GM18498 (cell line): ENCODE measurements at regions not wholly inside any gene's neighbourhood (a gene's known extent, or its start where the extent isn't known, plus 50 kb on each side); places are given as distances from the start of the nearest gene placed in this dataset.

Source experiments
- ATAC-seq: cut with Tn5 transposase; IDR thresholded peaks from one replicate; pipeline ENCODE4 v1.9.1; 2021; ENCODE audit warnings: mild to moderate bottlenecking, moderate library complexity; ENCODE audit not compliant: unreplicated experiment

DNA sequence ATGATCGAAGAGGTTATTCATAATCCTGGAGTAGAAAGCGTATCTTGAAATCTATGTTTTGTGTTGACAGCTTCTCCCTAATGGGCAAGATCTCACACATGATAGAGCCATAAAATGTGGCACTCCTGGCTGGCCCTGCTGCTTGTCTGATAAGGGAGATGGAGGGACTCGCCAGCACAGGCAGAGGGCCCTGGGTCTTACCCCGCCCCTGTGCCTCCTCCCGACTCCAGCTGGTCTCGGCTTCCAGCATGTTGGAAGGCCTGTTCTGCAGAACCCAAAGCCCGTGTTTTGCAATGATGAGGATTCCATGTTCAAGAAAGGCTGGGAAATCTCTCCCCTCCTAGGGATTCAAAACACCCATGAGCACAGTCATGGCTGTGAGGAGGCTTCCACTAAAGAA is 106.7 kb upstream of the SDK2 start:
- ATAC-seq = no peak

GRCh38 chr17:73753751-73754496 is 109.7 kb upstream of the SDK2 start:
- ATAC-seq = no peak

DNA sequence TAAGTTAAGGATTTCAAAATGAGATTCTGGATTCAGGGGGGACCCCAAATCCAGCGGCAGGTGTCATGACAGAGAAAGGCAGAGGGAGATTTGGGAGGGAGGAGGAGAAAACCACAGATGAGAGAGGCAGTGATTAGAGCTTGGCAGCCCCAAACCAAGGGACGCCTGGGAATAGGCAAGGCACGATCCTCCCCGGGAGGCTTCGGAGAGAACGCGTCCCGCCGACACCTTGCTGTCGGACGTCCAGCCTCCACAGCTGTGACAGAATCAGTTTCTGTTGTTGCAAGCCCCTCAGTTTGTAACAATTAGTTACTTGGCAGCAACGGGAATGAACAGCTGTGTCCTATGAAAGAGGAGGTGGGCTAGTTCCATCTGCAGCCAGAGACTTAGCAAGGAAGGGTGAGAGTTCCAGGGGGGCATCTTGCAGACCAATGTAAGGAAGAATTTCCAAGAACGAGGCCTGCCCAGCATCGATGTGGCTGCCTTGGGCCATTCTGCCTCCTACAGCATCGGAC is 110.7 kb upstream of the SDK2 start:
- ATAC-seq = no peak

DNA sequence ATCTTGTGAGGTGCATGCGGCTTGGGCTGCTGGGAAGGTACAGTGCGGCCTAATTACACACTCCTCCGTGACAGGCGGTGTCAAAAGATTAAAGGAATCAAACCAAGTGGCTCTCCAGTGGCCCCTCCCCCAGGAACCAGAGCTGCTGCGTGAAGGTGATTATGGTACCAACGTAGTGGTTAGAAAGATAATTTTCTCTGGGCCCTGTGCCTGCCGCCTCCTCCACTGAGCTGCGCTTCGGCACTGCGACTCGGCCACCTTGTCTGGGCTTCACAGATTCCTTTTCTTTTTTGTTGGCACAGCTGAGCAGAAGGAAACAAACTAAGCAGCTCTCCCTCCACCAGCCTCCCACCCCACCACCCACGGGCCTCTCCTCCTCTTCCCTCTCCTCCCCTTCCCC is 113.2 kb upstream of the SDK2 start:
- ATAC-seq = no peak

GRCh38 chr17:73758245-73758644 is 114.0 kb upstream of the SDK2 start:
- ATAC-seq = no peak

DNA sequence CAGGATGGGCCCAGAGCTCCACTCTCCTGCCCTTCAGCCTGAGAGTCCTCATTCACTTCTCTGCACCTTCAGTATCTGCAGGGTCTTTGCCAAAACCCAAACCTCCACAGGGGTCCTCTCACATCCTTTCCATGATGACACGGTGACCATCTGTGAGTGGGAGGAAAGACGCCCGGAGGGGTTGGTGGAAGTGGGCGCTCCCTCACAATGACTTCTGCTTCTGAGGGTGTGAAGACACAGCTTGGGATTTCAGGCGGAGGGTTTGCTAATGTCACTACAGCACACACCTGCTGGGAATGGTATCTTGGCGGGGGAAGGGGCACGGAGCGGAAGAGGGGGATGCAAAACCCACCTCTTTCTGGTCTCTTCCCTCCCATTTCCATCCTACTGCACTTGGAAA is 115.1 kb upstream of the SDK2 start:
- no peak for ATAC-seq

DNA sequence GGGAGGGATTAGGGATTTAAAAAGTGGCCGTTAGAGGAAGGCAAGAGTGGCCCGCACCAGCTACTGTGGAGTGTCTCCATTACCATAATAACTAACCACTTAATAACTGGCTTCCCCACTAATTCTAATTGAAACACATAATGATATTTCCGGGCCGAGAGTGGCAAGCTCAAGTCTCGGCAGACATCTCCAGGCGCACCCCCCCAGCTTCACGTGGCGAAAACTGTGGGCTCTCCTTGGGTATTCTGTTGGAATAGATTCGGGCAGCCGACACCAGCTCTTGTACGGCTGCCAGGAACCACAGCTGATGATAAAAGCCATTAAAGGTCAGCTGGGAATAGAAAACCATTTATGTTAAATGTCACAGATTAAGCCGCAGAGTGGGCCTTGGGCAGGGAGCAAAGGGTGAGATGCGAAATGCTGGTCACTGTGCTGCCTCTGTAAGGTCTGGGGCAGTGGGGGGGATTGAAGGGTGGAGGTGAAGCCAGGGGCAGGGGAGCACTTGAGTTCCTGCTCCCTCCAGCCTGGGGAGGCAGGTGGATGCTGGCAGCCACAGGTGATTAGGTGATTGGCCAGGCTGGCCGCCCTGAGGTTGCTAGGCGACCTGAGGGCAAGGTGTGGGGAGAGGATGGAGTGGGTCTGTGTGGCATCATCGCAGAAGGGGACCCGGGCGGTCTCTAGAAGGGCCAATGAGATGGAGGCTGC is 115.6 kb upstream of the SDK2 start:
- ATAC-seq = no peak

DNA sequence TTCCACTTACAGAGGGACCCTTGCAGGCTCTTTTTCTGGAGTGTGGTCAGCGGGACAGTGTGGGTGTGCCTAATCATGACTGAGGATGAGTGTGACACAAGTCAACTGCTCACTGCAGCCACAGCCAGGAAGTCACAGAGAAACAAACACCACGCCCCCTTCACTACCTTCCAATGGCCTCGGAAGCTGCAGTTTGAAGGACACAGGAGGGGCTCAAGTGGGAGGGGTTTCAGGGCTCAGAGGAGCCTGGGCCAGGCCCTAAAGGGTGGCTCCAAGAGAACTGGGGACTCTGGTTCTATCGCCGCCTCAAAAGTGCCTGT is 116.2 kb upstream of the SDK2 start:
- no peak for ATAC-seq

- no peak for ATAC-seq
Measured at GRCh38 chr17:73765824-73766563, 121.7 kb upstream of the SDK2 start.

GRCh38 chr17:73767696-73768095 is 123.5 kb upstream of the SDK2 start:
- ATAC-seq = no peak

- no peak for ATAC-seq
Measured at GRCh38 chr17:73768691-73769090, 124.4 kb upstream of the SDK2 start.

DNA sequence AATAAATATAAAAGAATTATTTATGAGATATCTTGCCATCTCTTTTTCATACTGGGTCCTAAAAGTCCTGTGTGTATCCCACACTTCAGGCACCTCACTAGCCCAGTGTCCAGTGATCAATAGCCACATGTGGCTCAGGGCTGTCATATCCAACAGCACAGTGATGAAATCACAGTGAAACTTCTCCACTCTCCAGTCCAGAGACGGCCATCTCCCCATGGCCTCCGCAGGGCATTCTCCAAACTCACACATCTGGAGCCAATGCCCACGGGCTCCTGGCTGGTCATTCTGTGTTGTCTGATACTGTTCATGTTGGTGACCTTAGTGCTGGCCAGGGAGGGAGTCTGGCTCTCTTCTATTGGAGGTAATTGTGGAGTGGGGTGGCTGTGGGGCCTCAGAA is 125.2 kb upstream of the SDK2 start:
- ATAC-seq = no peak

DNA sequence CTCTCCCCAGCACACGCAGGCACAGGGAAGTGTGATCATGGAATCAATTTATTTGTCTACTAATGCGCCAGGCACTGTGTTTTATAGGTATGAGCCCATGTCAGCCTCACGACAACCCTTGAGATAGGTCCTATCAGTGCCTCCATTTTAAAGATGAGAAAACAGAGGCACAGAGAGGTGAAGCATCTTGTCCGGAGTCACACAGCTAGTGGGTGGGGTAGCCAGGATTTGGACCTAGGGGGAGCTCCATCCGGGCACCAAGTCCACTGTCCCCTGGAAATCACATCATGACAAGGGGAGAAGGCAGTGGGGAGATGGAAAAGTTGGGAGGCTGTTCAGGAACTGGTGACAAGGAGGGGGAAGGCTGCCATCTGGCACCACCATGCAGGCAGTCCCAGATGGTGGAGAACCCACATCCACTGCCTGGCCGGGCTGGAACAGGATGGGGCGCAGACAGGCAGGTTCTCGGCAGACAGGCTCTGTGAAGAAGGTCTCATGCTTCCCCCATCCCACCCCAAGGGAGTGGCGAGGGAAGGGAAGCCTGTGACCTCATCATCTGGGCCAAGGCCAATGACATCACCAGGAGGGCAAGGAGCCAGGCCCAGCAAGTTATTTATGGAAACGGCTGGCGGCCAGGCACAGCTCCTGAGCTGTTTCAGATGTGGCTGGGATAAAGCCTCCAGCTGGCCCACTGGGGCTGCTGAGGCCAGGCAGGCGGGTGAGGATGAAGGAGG is 126.0 kb upstream of the SDK2 start:
- no peak for ATAC-seq

DNA sequence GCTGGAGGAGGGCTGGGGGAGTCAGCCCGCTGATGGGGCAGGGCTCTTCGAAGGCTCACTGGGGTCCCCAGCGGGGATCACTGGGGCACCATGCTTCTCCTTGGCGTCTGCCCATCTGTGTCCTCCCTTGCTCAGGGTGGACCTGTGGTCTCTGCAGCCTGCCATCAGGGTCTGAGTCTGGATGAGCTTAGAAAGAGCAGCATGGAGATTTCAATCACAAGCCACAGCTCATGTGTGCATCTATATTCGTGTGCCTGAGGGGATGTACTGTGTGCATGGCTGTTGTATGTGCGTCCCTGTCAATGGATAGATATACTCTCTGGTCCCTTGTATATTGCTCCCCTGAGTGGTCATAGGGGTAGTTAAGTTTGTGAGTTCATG is 126.6 kb upstream of the SDK2 start:
- no peak for ATAC-seq

DNA sequence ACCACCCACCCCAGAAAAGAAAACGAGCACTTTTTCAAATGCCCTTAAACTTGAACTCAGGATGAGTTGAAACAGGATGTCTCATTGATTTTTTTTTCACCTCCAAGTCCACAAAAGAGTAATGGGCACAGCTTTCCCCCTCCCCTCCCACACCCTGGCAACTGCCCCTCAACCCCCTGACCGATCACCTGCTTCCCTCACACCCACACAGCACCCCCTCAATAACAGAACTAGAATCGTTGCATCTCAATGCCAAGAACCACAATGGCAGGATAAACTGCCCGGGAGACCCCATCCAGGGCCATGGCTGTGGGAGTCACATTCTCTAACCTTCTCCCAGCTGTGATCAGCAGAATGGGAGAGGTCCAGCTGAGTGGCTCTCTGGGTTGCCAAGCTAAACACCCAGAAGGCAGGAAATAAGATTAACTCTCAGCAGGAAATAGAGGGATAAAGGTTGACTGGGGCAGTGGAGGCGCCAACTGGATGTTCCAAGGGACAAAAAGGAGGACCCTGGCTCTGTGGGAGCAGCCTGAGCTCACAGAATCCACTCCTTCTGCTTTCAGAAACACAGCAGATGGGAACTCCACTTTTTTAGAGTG is 128.0 kb upstream of the SDK2 start:
- no peak for ATAC-seq

DNA sequence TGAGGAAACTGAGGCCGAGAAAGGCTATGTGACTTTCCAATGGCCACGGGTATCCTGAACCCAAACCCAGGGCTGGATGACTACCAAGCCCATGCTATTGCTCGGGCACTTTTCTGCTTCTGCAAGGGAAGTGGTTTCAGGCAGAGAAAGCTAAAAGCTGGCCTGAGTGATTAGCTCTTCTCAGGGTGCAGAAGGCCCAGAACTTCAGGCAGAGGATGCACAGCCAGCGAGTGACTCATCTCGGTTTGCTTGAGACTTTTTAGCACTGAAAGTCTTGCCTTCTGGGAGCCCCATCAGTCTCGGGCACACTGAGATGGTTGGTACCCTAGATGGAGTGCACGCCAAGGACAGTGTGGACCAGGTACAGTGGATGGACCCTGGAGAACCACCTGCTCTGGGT is 129.5 kb upstream of the SDK2 start:
- ATAC-seq = no peak

GRCh38 chr17:73774852-73775251 is 130.6 kb upstream of the SDK2 start:
- ATAC-seq = no peak

- ATAC-seq = no peak
Measured at GRCh38 chr17:73776351-73777130, 132.3 kb upstream of the SDK2 start.

GRCh38 chr17:73777131-73777449 is 132.8 kb upstream of the SDK2 start:
- no peak for ATAC-seq

DNA sequence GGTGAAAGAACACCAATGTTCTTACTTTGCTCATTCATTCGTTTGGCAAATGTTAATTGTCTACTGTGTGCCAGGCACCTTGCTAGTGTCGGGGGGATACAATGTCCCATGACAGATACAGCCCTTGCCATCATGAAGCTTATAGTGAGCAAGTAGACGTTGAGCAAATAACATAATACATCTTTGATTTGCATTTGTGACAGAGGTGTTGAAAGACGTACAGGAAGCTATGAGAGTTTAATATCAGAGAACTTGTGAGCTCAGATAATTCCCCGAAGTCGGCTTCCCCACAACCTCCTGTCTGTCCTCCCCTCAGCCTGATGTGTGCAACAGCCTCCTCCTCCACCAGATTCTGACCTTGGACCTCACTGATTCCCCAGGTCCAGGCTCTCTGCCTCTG is 138.0 kb upstream of the SDK2 start:
- ATAC-seq = no peak
